HG03558 (cell line): ENCODE measurements at regions not wholly inside any gene's neighbourhood (a gene's known extent, or its start where the extent isn't known, plus 50 kb on each side); places are given as distances from the start of the nearest gene placed in this dataset.

Experiments used
- ATAC-seq: cut with Tn5 transposase; IDR thresholded peaks from one replicate; pipeline ENCODE4 v1.9.1; 2021; ENCODE audit warnings: moderate number of reproducible peaks; ENCODE audit not compliant: unreplicated experiment; ENCODE audit errors: extremely low read depth

DNA sequence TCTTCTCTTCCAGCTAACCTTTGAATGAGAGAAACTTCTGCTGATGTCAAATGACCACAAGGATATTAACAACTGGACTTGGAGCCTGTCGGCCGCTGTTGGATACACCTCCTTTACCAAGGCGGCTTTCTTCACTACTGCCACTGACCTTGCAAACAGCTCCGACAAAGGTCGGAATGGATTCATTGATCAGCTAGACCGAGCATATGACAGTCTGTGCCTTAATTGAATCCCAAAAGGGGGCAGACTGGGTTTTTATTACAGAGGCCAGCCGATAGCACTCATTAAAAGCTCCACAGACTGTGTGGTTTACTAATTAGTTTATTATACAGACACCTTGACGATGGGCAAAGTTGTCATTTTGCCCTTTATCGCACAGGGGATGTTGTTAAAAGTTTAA, 394.5 kb downstream of the RERGL start:
- no peak for ATAC-seq

DNA sequence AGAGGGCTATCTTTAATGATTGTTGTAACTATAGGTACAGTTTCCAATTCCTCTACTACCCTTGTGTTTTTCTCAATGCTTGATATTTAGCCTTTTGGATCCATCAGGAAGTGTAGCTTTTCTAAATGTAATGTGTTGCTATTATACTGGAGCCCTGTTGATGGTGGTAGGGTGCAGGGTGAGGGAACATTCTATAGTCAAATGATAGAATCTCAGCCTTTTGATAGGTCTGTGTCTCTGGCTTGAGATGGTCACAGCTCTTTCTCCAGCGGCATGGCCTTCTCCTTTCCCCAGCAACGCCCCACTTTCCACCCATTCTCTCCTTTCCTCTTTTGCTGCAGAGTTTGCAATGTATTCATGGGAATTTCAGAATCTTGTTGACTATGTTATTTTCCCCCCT, 398.6 kb downstream of the RERGL start:
- no peak for ATAC-seq

DNA sequence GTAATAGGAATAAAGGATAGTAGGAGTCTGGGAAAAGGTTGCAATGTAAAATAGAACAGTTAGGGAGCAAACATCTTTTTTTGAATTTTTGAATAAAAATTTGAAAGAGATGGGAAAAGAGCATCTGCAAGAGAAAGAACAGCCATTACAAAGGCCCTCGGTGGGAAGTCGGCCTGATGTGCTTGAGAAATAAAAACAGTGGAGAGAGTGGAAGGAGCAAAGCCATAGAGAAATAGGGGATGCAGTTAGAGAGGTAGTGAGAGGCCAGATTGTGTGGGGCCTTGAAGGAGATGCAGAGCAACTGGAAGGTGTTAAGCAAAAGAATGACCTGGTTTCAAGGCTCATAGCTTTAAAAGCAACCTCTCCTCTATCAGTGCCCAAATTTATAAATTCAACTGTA, 409.8 kb downstream of the RERGL start:
- ATAC-seq = no peak

DNA sequence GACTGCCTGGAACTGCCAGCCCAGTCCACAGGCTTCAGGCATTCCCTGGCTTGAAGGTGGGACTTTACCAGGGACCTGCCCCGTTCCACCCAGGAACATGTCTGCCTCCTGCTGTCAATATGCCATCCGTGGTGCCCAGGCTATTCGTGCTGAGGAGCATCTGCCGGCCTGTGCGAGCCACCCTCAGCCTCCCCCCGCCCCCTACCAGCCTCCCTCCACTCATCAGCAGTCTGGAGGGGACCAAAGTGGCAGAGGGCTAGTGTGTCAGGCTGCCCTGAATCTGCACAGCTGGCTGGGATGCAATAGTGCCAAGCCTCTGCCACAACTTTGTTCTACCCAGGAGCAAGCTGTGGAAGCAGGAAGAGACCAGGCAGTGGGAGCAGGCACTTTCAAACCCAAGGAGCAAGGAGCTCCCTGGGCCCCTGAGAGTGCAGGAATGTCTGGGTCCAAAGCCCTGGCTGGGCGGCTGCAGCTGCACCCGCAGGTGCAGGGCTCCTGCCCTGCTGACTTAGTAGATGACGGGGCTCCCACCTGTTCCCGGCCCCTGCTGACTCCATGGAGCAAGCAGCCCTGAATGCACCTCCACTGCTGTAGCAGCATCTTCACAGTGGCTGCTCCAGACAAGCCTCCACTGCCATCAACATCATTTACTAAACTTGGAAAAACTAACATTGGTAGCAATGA, 423.2 kb downstream of the RERGL start:
- no peak for ATAC-seq

DNA sequence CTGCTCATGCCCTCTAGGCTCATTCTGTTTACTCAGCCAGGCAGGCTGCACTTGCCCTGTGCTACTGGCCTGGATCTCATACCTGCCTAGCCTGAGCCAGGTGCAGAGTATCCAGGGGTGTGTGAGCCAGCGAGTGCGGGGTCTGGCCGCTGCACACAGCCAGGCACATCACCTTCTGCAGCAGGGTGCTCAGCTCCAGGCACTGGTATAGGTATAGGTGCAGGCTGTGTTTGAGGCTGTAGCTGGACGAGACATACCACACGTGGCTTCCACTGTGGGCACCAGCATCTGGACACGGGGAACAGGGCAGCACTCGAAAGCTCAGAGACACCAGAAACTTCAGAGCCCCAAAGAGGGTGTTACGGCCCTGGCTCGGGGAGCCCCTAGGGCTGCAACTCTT, 424.2 kb downstream of the RERGL start:
- ATAC-seq = no peak

DNA sequence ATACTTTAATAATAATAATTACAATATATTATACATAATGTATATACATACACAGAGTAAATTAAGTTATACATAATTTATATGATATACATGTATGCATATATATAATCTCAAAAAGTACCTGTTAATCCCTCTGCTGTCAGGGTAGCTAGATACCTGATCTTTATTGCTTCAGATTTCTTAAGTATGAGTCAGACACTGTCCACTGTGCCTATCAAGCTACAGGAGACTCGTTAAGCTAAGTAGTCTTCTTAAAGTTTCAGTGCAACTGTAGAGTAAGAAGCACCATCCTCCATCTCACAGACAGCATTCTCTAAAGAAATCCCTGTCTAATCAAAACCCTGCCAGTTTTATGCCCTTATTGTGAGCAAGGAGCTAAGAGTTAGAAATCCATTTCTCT, 428.7 kb downstream of the RERGL start:
- no peak for ATAC-seq

DNA sequence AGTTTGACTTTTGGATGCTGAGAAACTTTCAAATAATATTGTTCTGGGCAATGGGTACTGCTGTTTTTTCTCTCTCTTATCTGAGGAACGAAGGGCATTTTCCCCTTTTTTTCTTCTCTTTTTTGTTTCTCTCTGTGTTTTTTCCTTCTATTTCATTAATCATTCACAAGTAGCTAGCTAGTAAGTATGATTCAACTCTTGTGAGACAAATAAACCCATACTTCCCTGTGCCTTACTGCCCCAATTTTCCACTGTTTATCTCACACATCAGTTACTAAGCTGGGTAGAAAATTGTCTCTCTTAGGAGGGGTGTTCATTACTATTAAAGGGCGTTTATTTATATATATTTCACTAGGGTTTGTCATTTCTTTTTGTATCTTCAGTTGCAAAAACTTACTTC, 437.6 kb downstream of the RERGL start:
- no peak for ATAC-seq

DNA sequence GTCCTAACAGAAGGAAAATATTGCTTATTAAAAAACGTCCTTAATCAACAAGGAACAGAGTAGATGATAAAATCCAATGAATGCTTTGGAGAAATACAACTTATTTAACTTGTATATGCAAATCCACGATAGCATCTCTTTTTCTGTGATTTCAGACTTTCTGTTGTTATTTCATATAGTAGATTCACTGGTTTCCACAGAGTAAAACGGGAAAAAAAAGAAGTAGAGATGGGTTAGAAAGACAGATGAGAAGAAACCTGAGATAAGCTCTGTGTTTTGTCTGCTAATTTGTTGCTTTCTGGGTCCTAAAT, 447.7 kb downstream of the RERGL start:
- ATAC-seq = no peak

DNA sequence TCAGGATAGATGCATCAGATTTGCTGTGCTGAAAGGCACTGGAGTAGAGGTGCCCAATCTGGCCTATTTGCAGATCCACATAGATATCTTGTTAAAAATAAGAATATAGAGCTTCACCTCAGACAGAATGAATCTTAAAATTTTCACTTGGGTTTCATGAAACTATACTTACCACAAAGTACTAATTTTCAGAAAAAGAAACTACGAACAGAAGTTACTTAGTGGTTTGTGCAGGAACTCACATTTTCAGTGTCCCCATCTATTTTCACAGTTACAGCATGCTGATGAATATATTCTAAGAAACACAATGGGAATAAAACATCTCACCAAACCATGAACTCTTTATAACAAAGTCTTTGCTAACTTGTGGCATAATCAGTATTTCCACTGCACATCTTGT, 449.4 kb downstream of the RERGL start:
- no peak for ATAC-seq

DNA sequence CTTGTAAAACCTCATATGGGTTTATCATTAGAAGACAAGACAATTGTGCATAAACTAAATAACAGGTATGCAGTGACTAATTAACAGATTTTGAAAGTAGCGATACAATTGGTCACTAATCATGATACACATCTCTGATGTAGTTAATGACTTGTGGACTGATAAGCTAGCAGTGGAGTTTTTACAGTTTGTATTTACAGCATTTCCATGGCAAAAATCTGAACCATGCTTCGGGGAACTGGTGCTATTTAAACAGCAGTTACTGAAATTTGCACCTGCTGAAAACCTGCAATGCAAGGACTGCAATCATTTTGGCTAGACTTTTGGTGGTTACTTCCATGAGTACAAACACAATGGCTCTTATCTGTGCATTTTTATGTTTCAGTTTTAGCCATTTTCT, 471.2 kb downstream of the RERGL start:
- no peak for ATAC-seq

DNA sequence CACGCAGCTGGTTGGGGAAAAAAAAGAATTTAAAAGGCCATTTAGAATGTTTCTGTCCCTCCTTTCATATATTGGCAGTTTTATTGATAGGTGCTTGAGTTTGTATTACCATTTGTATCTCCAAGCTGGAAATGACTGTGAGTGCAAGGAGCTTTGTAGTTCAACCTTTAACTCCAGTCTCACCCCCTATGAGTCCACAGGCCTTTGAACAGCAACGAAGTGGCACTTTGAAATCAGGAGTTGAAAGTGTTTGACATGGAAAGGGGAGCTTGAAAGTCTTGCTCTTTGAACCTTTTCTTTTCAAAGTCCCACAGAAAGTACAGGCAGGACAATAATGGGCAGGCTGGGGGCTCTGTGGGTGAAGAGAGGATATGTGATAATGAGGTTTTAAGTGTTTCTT, 480.3 kb downstream of the RERGL start:
- ATAC-seq = no peak

DNA sequence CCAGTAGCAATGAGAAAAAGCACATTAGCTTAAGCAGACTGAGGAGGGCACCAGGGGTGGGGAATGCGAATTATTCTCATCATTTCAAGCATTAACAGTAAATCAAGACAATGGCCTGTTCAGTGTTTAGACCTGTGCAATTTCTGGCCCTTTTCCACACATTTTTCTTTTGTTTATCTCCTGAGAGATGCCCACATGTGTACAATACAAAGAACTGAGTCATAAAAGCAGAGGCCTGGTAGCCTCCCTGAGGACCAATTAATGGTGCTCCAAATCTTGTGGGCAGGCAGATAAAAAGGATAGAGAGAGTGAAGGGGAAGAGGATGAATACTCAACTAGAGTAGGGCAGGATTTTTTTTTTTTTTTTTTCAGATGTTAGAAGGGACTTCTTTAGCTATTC, 480.8 kb downstream of the RERGL start:
- no peak for ATAC-seq

DNA sequence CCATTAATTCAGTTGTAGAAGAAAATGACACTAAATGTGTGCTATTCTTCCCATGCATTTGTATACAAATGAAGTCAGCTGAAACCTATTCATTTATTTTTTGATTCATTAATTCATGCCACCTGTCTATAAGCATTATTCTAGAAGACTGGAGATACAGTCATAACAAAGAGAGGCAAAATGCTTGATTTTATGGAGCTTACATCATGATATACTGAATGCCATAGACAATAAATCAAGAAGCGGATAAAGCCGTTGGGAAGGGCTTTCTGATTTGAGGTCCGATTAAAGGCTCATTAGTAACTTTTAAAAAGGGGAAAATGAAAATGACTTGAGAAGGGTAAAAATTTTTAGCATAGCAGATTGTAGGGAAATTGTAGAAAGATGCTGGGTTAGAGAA, 494.9 kb downstream of the RERGL start:
- no peak for ATAC-seq

DNA sequence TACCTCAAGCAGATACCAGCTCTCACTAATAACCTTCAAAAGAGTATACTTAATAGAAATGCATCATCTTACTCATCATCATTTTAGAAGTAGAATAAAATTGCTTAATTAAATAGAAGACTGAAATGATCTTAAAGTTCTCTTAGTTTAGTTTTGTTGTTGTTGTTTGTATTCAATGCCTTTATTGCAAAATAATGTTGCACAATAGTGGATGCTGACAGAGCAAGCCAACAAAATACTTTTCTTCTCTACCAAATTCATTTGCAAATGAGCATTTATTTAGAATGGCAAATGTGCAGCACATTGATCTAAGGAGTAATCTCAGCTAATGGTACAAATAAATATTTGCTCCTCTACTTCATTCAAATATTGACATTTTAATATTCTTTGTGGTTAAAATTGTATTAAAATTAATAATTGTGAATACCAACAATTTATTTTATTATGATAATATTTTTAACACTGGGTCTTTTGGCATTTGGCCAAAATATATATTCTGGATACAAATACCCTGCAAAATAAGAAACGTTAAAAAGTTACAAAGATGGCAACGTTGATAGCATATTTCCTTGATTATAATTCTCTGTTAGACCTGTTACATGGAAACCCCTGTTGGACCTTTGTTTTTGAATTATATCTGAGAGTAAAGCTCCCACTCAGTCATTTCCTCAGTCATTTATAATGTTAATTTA, 496.1 kb downstream of the RERGL start:
- ATAC-seq = no peak

DNA sequence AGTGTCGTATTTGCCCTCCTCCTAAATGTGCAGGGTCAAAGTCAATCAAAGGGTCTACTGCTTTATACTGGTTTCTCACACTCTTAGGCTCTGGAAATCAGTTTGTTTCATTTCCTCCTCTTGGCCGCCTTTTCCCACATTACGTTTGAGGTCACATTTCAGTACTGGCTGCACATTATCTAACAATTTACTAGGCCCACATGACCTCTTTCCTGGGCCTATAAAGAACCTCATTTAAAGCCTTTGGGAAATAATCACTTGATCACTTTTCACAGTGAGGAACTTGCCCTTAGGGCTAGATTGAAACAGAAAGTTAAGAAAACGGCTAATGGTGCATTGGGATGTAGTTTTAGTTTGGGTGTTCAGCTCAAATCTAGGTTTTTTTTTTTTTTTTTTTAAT, 497.5 kb downstream of the RERGL start:
- ATAC-seq = no peak

DNA sequence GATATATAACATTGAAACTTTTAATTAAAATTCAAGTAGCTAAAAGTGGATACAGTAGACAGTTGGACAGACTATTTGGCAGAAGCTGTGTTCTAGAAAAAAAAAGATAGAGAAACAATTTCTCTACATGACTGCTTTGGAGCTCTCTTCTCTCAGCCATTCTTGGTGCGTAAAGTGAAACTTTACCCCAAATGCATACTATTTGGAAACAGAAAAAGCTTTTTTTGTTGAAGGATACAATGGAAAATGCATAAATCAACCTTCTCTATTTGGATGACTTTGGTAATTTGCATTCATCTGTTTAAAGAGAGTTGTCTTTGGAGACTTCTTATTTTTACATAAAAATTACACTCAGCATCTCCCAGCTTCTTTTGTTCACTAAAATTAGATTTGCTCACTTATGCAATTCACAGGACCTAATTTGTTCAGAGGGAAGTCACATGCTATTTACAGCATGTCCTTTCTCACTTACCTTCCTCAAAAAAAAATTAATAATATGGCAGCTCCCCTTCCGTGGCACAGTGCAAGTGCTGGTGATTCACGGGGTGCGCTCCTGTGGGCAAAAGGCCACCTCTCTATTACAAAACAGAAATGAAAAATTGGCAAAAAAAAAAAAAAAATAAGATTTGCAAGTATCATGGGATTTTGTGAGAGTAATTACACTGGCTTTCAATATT, 498.9 kb downstream of the RERGL start:
- no peak for ATAC-seq

DNA sequence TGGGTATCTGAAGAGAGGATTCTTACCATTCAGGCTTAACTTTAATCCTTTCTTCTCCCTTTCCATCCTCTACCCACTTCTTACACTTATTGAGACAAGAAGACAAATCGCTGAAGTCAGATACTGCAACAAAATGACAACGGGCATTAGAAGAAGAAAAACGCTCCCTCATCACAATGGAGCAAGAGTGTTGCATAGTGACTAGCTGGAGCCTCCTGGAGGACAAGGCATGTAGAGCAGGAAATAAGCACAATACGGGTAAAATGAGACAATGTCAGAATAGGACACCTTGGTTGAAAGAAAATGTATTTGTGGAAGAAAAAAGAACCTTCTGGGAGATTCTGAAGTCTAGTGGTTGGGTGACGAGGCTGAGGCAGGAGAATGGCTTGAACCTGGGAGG, 501.0 kb downstream of the RERGL start:
- no peak for ATAC-seq

DNA sequence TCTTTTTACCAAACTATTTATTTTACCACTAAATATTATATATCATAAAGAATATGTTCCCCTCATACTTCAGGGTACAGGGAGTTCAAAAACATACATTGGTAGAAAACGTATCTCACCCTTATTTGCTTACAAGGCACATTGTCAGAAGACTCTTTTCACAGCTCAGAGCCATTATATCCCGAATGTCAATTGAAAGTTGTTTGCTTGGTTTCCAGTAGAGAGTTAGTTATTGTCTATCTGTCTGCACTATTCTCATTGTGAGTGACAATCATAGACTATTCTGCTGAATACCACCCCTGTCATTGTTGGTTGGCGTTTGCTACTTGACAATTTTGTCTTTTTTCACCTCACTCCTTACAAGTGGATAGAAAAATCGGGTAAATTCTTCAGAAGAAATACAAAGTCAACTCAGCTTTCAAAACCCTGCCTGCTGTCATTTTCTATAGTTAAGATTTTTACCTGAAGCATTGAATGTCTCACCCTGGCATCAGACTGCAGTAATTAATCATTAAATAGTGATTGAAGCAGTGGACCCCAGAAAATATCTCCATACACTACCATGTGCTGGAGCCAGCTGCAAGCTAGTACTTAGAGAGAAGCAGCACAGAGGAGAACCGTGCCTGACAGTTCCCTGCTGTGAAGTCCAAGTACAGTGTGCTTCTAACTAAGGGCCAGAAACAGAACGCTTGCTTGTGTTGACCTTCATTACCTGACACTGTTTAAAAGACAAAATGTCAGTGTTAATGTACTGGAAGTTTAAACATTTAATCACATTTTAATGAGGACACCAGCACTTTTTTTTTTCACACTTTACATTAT, 510.6 kb downstream of the RERGL start:
- ATAC-seq = no peak

DNA sequence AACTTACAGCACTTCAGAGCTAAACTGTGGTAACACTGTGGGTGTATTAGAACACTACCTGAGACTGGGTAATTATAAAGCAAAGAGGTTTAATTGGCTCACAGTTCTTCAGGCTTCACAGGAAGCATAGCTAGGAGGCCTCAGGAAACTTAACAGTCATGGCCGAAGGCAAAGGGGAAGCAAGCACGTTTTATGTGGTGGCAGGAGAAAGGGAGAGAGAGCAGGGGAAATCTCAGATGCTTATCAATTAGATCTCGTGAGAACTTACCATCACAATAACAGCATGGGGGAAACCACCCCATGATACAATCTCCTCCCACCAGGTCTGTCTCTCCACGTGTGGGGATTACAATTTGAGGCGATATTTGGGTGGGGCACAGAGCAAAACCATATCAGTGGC, 512.6 kb downstream of the RERGL start:
- ATAC-seq = no peak

DNA sequence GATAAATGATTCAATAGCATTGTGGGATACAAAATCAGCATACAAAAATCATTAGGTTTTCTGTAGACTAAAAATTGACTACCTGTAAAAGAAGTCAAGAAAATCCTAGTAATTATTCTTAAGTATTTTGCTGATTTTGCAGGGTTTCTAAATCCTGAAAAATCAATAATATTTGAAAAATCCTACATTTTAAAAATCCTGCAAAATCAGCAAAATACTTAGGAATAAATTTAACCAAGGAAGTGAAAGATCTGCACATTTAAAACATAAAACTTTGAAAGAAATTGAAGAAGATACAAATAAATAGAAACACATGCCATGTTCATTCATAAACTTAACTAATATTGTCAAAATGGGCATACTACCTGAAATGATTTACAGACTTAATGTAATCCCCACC, 517.7 kb downstream of the RERGL start:
- ATAC-seq = no peak

DNA sequence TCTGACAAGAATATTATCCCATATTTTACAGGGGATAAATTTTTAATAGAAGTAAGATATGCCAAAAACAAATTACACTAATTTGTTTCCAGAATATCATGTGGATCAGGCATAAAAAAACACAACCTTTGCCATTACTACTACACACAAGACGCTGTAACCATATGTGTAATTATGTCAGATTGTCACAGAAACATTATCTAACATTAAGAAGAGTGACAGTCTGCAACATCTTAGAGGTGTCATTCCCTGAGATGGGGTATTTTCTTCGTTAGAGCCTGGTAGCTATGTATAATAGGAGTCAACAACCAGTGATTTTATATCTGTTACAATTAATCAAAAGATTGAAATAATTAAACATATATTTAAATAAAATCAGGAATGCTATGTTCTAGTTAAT, 518.9 kb downstream of the RERGL start:
- ATAC-seq = no peak
